HEK293T (cell line): ENCODE measurements at regions not wholly inside any gene's neighbourhood (a gene's known extent, or its start where the extent isn't known, plus 50 kb on each side); places are given as distances from the start of the nearest gene placed in this dataset.

Experiments used
- CTCF ChIA-PET: fragments of 350-600 bp; formaldehyde crosslinking; extraction: SDS; loops from one replicate; lab custom pipeline; 2021; ENCODE audit warnings: antibody characterized with exemption, inconsistent platforms; lab: Yijun Ruan, JAX
- POLR2A ChIA-PET: fragments of 350-600 bp; formaldehyde crosslinking; extraction: SDS; loops from one replicate; lab custom pipeline; 2020; ENCODE audit warnings: antibody characterized with exemption, inconsistent platforms; lab: Yijun Ruan, JAX
- DNase-seq: peaks from one replicate; pipeline ENCODE4 v3.0.0; 2012; ENCODE audit warnings: mixed read lengths; ENCODE audit errors: extremely low spot score
- ARNT ChIP-seq: fragments of 450-650 bp; IDR thresholded peaks from 2 replicates; pipeline ENCODE4 v1.6.1; 2017; ENCODE audit warnings: mild to moderate bottlenecking
- BHLHE40 ChIP-seq: fragments of 450-650 bp; IDR thresholded peaks from 2 replicates; pipeline ENCODE4 v1.6.1; 2016; ENCODE audit warnings: mild to moderate bottlenecking, moderate library complexity, borderline replicate concordance
- CTBP1 ChIP-seq: fragments of 450-650 bp; IDR thresholded peaks from 2 replicates; pipeline ENCODE4 v1.6.1; 2016; ENCODE audit warnings: borderline replicate concordance
- ELF4 ChIP-seq: fragments of 450-650 bp; IDR thresholded peaks from 2 replicates; pipeline ENCODE4 v1.6.1; 2017; ENCODE audit warnings: antibody characterized with exemption
- FOXA1 ChIP-seq: fragments of 450-650 bp; IDR thresholded peaks from 2 replicates; pipeline ENCODE4 v1.6.1; 2016; ENCODE audit warnings: mild to moderate bottlenecking
- FOXK2 ChIP-seq: fragments of 450-650 bp; IDR thresholded peaks from 2 replicates; pipeline ENCODE4 v1.6.1; 2016; ENCODE audit warnings: mild to moderate bottlenecking
- FOXM1 ChIP-seq: fragments of 450-650 bp; IDR thresholded peaks from 2 replicates; pipeline ENCODE4 v1.6.1; 2017; ENCODE audit warnings: mild to moderate bottlenecking, borderline replicate concordance
- HDGF ChIP-seq: fragments of 450-650 bp; IDR thresholded peaks from 2 replicates; pipeline ENCODE4 v1.6.1; 2017; ENCODE audit warnings: antibody characterized with exemption, borderline replicate concordance
- L3MBTL2 ChIP-seq: fragments of 450-650 bp; conservative IDR thresholded peaks from 2 replicates; pipeline ENCODE4 v1.6.1; 2016; ENCODE audit warnings: mild to moderate bottlenecking
- LEF1 ChIP-seq: fragments of 450-650 bp; IDR thresholded peaks from 2 replicates; pipeline ENCODE4 v1.6.1; 2017; ENCODE audit warnings: mild to moderate bottlenecking, borderline replicate concordance
- NFRKB ChIP-seq: fragments of 450-650 bp; IDR thresholded peaks from 2 replicates; pipeline ENCODE4 v1.6.1; 2016; ENCODE audit warnings: mild to moderate bottlenecking, moderate library complexity
- PKNOX1 ChIP-seq: fragments of 450-650 bp; IDR thresholded peaks from 2 replicates; pipeline ENCODE4 v1.6.1; 2016
- SP1 ChIP-seq: fragments of 450-650 bp; IDR thresholded peaks from 2 replicates; pipeline ENCODE4 v1.6.1; 2017
- SUZ12 ChIP-seq: fragments of 450-650 bp; IDR thresholded peaks from 2 replicates; pipeline ENCODE4 v1.6.1; 2016; ENCODE audit warnings: mild to moderate bottlenecking
- TARDBP ChIP-seq: fragments of 450-650 bp; IDR thresholded peaks from 2 replicates; pipeline ENCODE4 v1.6.1; 2016
- ZNF384 ChIP-seq: fragments of 450-650 bp; IDR thresholded peaks from 2 replicates; pipeline ENCODE4 v1.6.1; 2016

- DNase-seq = no peak
- TF ChIP-seq BHLHE40 = no peak
- no peak for TF ChIP-seq PKNOX1
- no peak for TF ChIP-seq FOXK2
- no peak for TF ChIP-seq FOXA1
- no peak for TF ChIP-seq CTBP1
- TF ChIP-seq SUZ12 = no peak
- no peak for TF ChIP-seq NFRKB
- TF ChIP-seq FOXM1 = no peak
- TF ChIP-seq L3MBTL2 = no peak
- no peak for TF ChIP-seq ELF4
- TF ChIP-seq SP1 = no peak
- TF ChIP-seq ARNT = no peak
- TF ChIP-seq LEF1 = no peak
- TF ChIP-seq TARDBP = no peak
- no peak for TF ChIP-seq ZNF384
- CTCF ChIA-PET = no interaction called here
- POLR2A ChIA-PET = no interaction called here
Measured at GRCh38 chr10:111972109-111972508, 211.5 kb downstream of the GPAM start.

GRCh38 chr10:111973306-111973705, 210.3 kb downstream of the GPAM start:
- no peak for DNase-seq
- ChIA-PET POLR2A (no interaction called here), CTCF (no interaction called here)
- TF ChIP-seq ELF4 (no peak), LEF1 (no peak), ARNT (no peak), NFRKB (no peak), SP1 (no peak), CTBP1 (no peak), BHLHE40 (no peak), ZNF384 (no peak), L3MBTL2 (no peak), TARDBP (no peak), FOXM1 (no peak), SUZ12 (no peak), FOXK2 (no peak)

GRCh38 chr10:111973826-111974225, 209.7 kb downstream of the GPAM start:
- POLR2A ChIA-PET = no interaction called here
- TF ChIP-seq ELF4 = no peak
- TF ChIP-seq ARNT = no peak
- no peak for TF ChIP-seq TARDBP
- TF ChIP-seq L3MBTL2 = no peak
- no peak for TF ChIP-seq PKNOX1
- TF ChIP-seq BHLHE40 = no peak
- TF ChIP-seq LEF1 = no peak
- TF ChIP-seq SP1 = no peak
- no peak for TF ChIP-seq SUZ12
- TF ChIP-seq HDGF = no peak
- TF ChIP-seq CTBP1 = no peak
- no peak for TF ChIP-seq NFRKB
- no peak for TF ChIP-seq ZNF384
- TF ChIP-seq FOXM1 = no peak
- TF ChIP-seq FOXK2 = no peak
- TF ChIP-seq FOXA1 = no peak
- CTCF ChIA-PET = no interaction called here
- no peak for DNase-seq

GRCh38 chr10:111974325-111974724, 209.2 kb downstream of the GPAM start:
- TF ChIP-seq ZNF384 = no peak
- no peak for TF ChIP-seq BHLHE40
- no peak for TF ChIP-seq SUZ12
- TF ChIP-seq HDGF = no peak
- TF ChIP-seq LEF1 = no peak
- no peak for TF ChIP-seq ELF4
- no peak for TF ChIP-seq SP1
- no peak for TF ChIP-seq PKNOX1
- no peak for TF ChIP-seq ARNT
- no peak for TF ChIP-seq L3MBTL2
- TF ChIP-seq NFRKB = no peak
- TF ChIP-seq FOXM1 = no peak
- no peak for TF ChIP-seq TARDBP
- no peak for TF ChIP-seq CTBP1
- no peak for TF ChIP-seq FOXK2
- no peak for TF ChIP-seq FOXA1
- CTCF ChIA-PET = no interaction called here
- POLR2A ChIA-PET = no interaction called here
- no peak for DNase-seq

GRCh38 chr10:111976557-111976956, 207.0 kb downstream of the GPAM start:
- no peak for TF ChIP-seq ARNT
- ChIA-PET POLR2A (no interaction called here), CTCF (no interaction called here)
- no peak for DNase-seq

- CTCF ChIA-PET = no interaction called here
Measured at GRCh38 chr10:111984057-111984456, 199.5 kb downstream of the GPAM start.

More at GRCh38 chr10:111984057-111984456, 199.5 kb downstream of the GPAM start:
- POLR2A ChIA-PET = no interaction called here
- DNase-seq = no peak
- no peak for TF ChIP-seq NFRKB
- TF ChIP-seq FOXA1 = no peak
- no peak for TF ChIP-seq FOXM1
- TF ChIP-seq ZNF384 = no peak
- TF ChIP-seq SUZ12 = no peak
- TF ChIP-seq ELF4 = no peak
- TF ChIP-seq SP1 = no peak
- no peak for TF ChIP-seq FOXK2
- no peak for TF ChIP-seq TARDBP
- no peak for TF ChIP-seq ARNT
- no peak for TF ChIP-seq LEF1
- TF ChIP-seq PKNOX1 = no peak
- TF ChIP-seq L3MBTL2 = no peak
- TF ChIP-seq HDGF = no peak
- no peak for TF ChIP-seq CTBP1
- no peak for TF ChIP-seq BHLHE40
